A673 (cell line): ENCODE measurements at regions not wholly inside any gene's neighbourhood (a gene's known extent, or its start where the extent isn't known, plus 50 kb on each side); places are given as distances from the start of the nearest gene placed in this dataset.

ENCODE experiments used
- BruUV-seq: library from RNA; stranded (reverse); fragments of 400-500 nt; replicated peaks from 2 replicates; lab custom pipeline; 2021; lab: Mats Ljungman, UMichigan
- CTCF ChIA-PET: fragments of 300-600 bp; sonication (Branson Sonifier 250); formaldehyde crosslinking; loops from one replicate; lab custom pipeline; 2022; ENCODE audit warnings: antibody characterized with exemption; lab: Charles Lee
- POLR2A ChIA-PET: fragments of 300-600 bp; sonication (Branson Sonifier 250); formaldehyde crosslinking; loops from one replicate; lab custom pipeline; 2022; ENCODE audit warnings: antibody characterized with exemption; ENCODE audit not compliant: low non-redundant PET; lab: Charles Lee
- DNase-seq: peaks from one replicate; pipeline ENCODE4 v3.0.0-alpha.2; 2015; ENCODE audit warnings: low spot score
- H3K27ac ChIP-seq: fragments of 200-600 bp; sonication (generic); 2 replicates; pipeline ENCODE4 v1.5.1; 2016; ENCODE audit warnings: mixed run types, low read depth, mild to moderate bottlenecking, mixed read lengths, antibody characterized with exemption, low read length; ENCODE audit not compliant: poor library complexity, severe bottlenecking
- H3K27me3 ChIP-seq: fragments of 200-600 bp; sonication (generic); replicated peaks from 2 replicates; pipeline ENCODE4 v1.6.1; 2017; ENCODE audit warnings: mixed run types, low read depth, mild to moderate bottlenecking, mixed read lengths, antibody characterized with exemption, low read length; ENCODE audit not compliant: insufficient read depth, poor library complexity
- H3K36me3 ChIP-seq: fragments of 200-600 bp; sonication (generic); 2 replicates; pipeline ENCODE4 v1.6.1; 2016; ENCODE audit warnings: mixed run types, mild to moderate bottlenecking, mixed read lengths, antibody characterized with exemption, low read length; ENCODE audit not compliant: insufficient read depth, poor library complexity, severe bottlenecking
- H3K4me1 ChIP-seq: fragments of 200-600 bp; sonication (generic); 2 replicates; pipeline ENCODE4 v1.6.1; 2017; ENCODE audit warnings: mixed run types, mild to moderate bottlenecking, mixed read lengths, antibody characterized with exemption, low read length; ENCODE audit not compliant: insufficient read depth, poor library complexity, severe bottlenecking
- H3K4me3 ChIP-seq: fragments of 200-600 bp; sonication (generic); 2 replicates; pipeline ENCODE4 v1.5.1; 2016; ENCODE audit warnings: low read depth, mixed run types, mild to moderate bottlenecking, mixed read lengths, low read length; ENCODE audit not compliant: poor library complexity, severe bottlenecking
- H3K9me3 ChIP-seq: fragments of 200-600 bp; sonication (generic); 2 replicates; pipeline ENCODE4 v1.6.1; 2016; ENCODE audit warnings: mixed run types, low read depth, mild to moderate bottlenecking, mixed read lengths, antibody characterized with exemption, low read length; ENCODE audit not compliant: poor library complexity, severe bottlenecking
- EZH2 ChIP-seq: fragments of 200-600 bp; sonication (generic); IDR thresholded peaks from 2 replicates; pipeline ENCODE4 v1.6.1; 2017; ENCODE audit warnings: borderline replicate concordance, low read depth, mild to moderate bottlenecking, mixed read lengths, antibody characterized with exemption, low read length; ENCODE audit not compliant: poor library complexity, severe bottlenecking
- intact Hi-C: fragments of 100-400 bp; cut with micrococcal nuclease; formaldehyde crosslinking; loops from one replicate; pipeline ENCODE4 v1.10.0; 2022; ENCODE audit not compliant: unreplicated experiment
- TF ChIP-seq, protein P1 (sequence below): fragments of 300-800, 200-600 bp; sonication (generic); conservative IDR thresholded peaks from 2 replicates; pipeline ENCODE4 v1.5.1; 2017; ENCODE audit warnings: low read depth, mild to moderate bottlenecking, antibody characterized with exemption, low read length, moderate library complexity, mixed read lengths

DNA sequence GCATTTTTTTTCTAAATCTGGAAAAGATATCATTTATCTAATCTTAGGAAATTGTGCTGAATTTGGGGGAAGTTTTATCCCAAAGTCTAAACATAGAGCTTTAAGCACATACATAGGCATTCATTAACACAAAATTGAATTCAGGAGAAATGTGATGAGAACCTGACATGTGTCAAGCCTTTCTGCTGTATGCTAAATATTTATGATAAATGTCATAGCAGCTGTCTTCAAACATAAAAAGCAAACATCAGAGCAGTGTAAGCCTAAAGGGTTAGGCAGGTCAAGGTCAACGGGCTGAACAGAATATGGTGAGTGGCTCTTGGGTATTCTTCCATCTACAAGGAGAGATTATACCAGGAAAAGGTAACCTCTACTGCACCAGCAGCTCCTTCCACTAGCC lies 737.2 kb upstream of the ZNF608 start:
- intact Hi-C loops, result loop anchor here (1.0 to 10.0 kb wide), 3 partner anchors 71 to 479 kb away; no protein-coding TSS in a partner anchor
- Histone ChIP-seq H3K27ac (no peak overlapping the region), H3K27me3 (no peaks in the 10 kb centered on the region), H3K9me3 (no peaks in the 10 kb centered on the region), H3K36me3 (no peaks in the 10 kb centered on the region), H3K4me3 (no peak overlapping the region), H3K4me1 (peaks cover 44% of the 10 kb centered on the region)
- TF ChIP-seq, protein P1, sequence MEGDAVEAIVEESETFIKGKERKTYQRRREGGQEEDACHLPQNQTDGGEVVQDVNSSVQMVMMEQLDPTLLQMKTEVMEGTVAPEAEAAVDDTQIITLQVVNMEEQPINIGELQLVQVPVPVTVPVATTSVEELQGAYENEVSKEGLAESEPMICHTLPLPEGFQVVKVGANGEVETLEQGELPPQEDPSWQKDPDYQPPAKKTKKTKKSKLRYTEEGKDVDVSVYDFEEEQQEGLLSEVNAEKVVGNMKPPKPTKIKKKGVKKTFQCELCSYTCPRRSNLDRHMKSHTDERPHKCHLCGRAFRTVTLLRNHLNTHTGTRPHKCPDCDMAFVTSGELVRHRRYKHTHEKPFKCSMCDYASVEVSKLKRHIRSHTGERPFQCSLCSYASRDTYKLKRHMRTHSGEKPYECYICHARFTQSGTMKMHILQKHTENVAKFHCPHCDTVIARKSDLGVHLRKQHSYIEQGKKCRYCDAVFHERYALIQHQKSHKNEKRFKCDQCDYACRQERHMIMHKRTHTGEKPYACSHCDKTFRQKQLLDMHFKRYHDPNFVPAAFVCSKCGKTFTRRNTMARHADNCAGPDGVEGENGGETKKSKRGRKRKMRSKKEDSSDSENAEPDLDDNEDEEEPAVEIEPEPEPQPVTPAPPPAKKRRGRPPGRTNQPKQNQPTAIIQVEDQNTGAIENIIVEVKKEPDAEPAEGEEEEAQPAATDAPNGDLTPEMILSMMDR, result no peak
- TF ChIP-seq EZH2, result no peak
- ChIA-PET POLR2A (no interaction called here), CTCF (no interaction called here)
- BruUV-seq, result no TSS peak
- DNase-seq, result no peak

GRCh38 chr5:125484272-125484741 lies 737.9 kb upstream of the ZNF608 start:
- Histone ChIP-seq H3K4me3 (no peak overlapping the region), H3K27ac (peak overlapping the region; percentile 78), H3K27me3 (no peaks in the 10 kb centered on the region), H3K36me3 (no peaks in the 10 kb centered on the region), H3K4me1 (peaks cover 44% of the 10 kb centered on the region), H3K9me3 (no peaks in the 10 kb centered on the region)
- CTCF ChIA-PET, result interaction anchor here (1.7 kb wide), 1 partner anchor 111 kb away, joined by 17 read pairs; no protein-coding TSS in a partner anchor
- TF ChIP-seq, protein P1, result no peak
- no peak for TF ChIP-seq EZH2
- intact Hi-C loops, result loop anchor here (1.0 to 10.0 kb wide), 3 partner anchors 72 to 480 kb away; no protein-coding TSS in a partner anchor
- BruUV-seq, result no TSS peak
- POLR2A ChIA-PET, result no interaction called here
- DNase-seq, result no peak

DNA sequence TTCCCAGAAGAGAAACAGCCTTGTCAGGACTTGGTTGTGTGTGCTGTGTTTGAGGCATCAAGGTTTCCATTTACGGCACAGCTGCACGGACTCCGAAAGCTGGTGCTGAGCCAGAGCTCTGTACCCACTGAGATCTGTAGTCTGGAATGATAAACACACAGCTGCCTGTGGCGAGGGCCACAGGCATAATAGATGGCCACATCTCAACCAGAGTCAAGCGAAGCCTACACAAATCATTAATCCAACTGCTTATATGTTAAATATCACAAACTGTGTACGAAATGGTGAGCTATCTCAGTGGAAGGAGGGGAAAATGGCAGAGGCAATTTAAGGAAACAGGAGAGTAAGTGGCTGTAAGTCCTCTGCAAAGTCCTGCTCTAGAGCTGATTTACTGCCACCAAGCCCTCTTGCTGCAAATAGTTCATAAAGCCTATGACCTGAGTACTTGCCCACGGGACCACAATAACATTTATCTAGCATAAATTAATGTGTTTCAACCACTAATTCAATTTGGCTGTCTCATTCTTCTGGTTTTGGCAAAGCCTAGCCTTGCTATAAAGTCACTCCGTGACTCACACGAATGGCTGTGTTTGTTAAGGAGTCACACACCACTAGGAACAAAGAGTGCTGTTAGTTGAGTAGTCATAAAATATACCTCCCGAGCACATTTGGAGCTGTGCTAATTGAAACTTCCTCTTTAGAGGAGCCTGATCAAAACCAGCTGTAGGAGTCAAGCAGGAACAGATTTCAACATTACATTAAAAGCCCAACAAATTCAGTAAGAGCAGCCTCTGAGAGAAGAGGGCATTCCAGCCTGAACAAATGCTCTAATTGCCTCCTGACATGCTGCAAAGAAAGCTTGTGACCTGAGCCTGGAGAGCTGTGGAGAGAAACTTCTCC lies 738.6 kb upstream of the ZNF608 start:
- peaks cover 44% of the 10 kb centered on the region for H3K4me1 ChIP-seq

More for the DNA sequence above, 738.6 kb upstream of the ZNF608 start:
- Histone ChIP-seq H3K36me3 (no peaks in the 10 kb centered on the region), H3K9me3 (no peaks in the 10 kb centered on the region), H3K27me3 (no peaks in the 10 kb centered on the region), H3K27ac (peak overlapping the region; percentile 78), H3K4me3 (peak overlapping the region; percentile 13)
- CTCF ChIA-PET, result interaction anchor here (1.7 kb wide), 1 partner anchor 112 kb away, joined by 17 read pairs; no protein-coding TSS in a partner anchor
- POLR2A ChIA-PET, result no interaction called here
- intact Hi-C loops, result loop anchor here (1.0 to 10.0 kb wide), 3 partner anchors 72 to 480 kb away; no protein-coding TSS in a partner anchor
- TF ChIP-seq, protein P1, result no peak
- no peak for TF ChIP-seq EZH2
- BruUV-seq, result no TSS peak
- peak; percentile 99 for DNase-seq
